Caki2 (cell line): ENCODE measurements at regions not wholly inside any gene's neighbourhood (a gene's known extent, or its start where the extent isn't known, plus 50 kb on each side); places are given as distances from the start of the nearest gene placed in this dataset.
"Not testable (repeated sequence)": the region's sequence is repeated elsewhere in the genome, so short reads cannot be mapped to it uniquely, and the experiment has no call there.

Experiments
- DNase-seq: peaks from one replicate; pipeline ENCODE4 v3.0.0-alpha.2; 2015; ENCODE audit warnings: low read depth
- in situ Hi-C: cut with HindIII; loops from 2 replicates; pipeline ENCODE4 v1.10.0; 2016; ENCODE audit warnings: low sequenced_read_pairs, low pct_unique_long_range_greater_than_20kb, mixed read lengths

GRCh38 chr4:7141151-7141834 is 51.0 kb upstream of the SORCS2 start:
- DNase-seq = no peak
- in situ Hi-C loops = no loop called here

GRCh38 chr4:7140692-7141069 is 51.7 kb upstream of the SORCS2 start:
- in situ Hi-C loops = no loop called here
- no peak for DNase-seq

- in situ Hi-C loops = no loop called here
- no peak for DNase-seq
These were observed 52.2 kb upstream of the SORCS2 start for GRCh38 chr4:7140062-7140691.

- in situ Hi-C loops = no loop called here
- DNase-seq = no peak
These were observed 53.0 kb upstream of the SORCS2 start for GRCh38 chr4:7139167-7139982.

- in situ Hi-C loops = no loop called here
- no peak for DNase-seq
These were observed 53.8 kb upstream of the SORCS2 start for GRCh38 chr4:7138223-7139166.

GRCh38 chr4:7137326-7138200 is 54.8 kb upstream of the SORCS2 start:
- in situ Hi-C loops = no loop called here
- no peak for DNase-seq

GRCh38 chr4:7136351-7136750 is 56.0 kb upstream of the SORCS2 start:
- no peak for DNase-seq

GRCh38 chr4:7135389-7135746 is 57.0 kb upstream of the SORCS2 start:
- in situ Hi-C loops = no loop called here

More at GRCh38 chr4:7136351-7136750, 56.0 kb upstream of the SORCS2 start:
- in situ Hi-C loops = no loop called here

GRCh38 chr4:7134737-7135388 is 57.5 kb upstream of the SORCS2 start:
- in situ Hi-C loops = no loop called here
- DNase-seq = no peak

More at GRCh38 chr4:7135389-7135746, 57.0 kb upstream of the SORCS2 start:
- DNase-seq = no peak

GRCh38 chr4:7133818-7134650 is 58.3 kb upstream of the SORCS2 start:
- DNase-seq, in situ Hi-C loops: not testable (repeated sequence)

- no peak for DNase-seq
- in situ Hi-C loops = no loop called here
These were observed 59.4 kb upstream of the SORCS2 start for GRCh38 chr4:7132730-7133582.

GRCh38 chr4:7132249-7132648 is 60.1 kb upstream of the SORCS2 start:
- DNase-seq = no peak
- in situ Hi-C loops = no loop called here

GRCh38 chr4:7131498-7132031 is 60.8 kb upstream of the SORCS2 start:
- no peak for DNase-seq
- in situ Hi-C loops = no loop called here

- in situ Hi-C loops = no loop called here
- no peak for DNase-seq
These were observed 61.6 kb upstream of the SORCS2 start for GRCh38 chr4:7130621-7131211.
